GM13977 (cell line): ENCODE measurements at regions not wholly inside any gene's neighbourhood (a gene's known extent, or its start where the extent isn't known, plus 50 kb on each side); places are given as distances from the start of the nearest gene placed in this dataset.

Experiments used
- DNase-seq: peaks from one replicate; pipeline ENCODE4 v3.0.0; 2012; ENCODE audit warnings: low spot score
- CTCF ChIP-seq: IDR thresholded peaks from 2 replicates; pipeline ENCODE4 v1.5.1; 2012; ENCODE audit warnings: mild to moderate bottlenecking, control low read depth; ENCODE audit not compliant: insufficient read depth; ENCODE audit errors: extremely low read depth, missing control alignments
- in situ Hi-C: fragments of 300-500 bp; cut with MboI; formaldehyde crosslinking; loops from one replicate; pipeline ENCODE4 v1.12.0; 2022; ENCODE audit warnings: low sequenced_read_pairs, low pct_unique_long_range_greater_than_20kb, mixed read lengths, inconsistent platforms; ENCODE audit not compliant: unreplicated experiment

GRCh38 chr15:31555022-31555421, 228.4 kb downstream of the KLF13 start:
- no peak for DNase-seq
- in situ Hi-C loops, result no loop called here
- TF ChIP-seq CTCF, result no peak

GRCh38 chr15:31556494-31557150, 230.0 kb downstream of the KLF13 start:
- no peak for DNase-seq
- TF ChIP-seq CTCF, result no peak
- in situ Hi-C loops, result no loop called here

DNA sequence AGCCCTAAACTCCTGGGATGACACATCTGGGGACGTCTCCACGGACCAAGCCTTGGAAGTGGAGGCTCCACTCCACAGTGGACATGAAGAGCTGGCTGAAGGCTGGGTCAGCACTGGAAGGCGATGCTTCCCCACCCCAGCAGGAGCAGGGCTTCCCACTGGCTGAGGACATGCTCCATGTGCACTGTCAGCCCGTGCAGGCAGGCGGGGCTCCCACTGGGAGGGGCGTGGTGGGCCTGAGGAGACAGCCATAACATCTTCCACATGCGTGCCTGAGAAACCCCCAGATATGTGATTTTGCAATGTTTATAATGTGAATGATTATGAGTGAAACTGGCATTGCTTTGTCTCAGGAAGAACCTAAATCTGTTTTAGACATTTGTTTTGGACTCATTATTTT, 231.3 kb downstream of the KLF13 start:
- no peak for DNase-seq
- TF ChIP-seq CTCF, result no peak
- in situ Hi-C loops, result no loop called here

DNA sequence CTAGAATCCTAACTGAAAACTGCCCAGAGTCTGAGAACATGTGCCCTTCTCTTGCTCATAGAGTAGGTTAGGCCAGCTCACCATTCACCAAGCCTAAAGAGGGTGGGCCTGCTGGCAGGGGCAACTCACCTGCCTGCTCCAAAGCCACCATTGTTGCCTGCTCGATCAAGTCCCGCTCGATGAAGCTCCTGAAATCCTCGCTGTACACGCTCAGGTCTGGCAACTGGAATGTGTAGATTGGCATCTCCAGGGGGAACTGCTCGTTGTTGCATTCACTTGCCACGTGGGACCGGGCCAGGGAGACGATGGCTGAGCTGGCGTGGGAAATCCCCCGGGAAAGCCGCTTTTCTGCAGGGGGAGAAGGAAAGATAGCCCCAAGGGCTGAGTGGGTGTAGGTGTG, 232.2 kb downstream of the KLF13 start:
- TF ChIP-seq CTCF, result no peak
- DNase-seq, result no peak
- in situ Hi-C loops, result no loop called here

DNA sequence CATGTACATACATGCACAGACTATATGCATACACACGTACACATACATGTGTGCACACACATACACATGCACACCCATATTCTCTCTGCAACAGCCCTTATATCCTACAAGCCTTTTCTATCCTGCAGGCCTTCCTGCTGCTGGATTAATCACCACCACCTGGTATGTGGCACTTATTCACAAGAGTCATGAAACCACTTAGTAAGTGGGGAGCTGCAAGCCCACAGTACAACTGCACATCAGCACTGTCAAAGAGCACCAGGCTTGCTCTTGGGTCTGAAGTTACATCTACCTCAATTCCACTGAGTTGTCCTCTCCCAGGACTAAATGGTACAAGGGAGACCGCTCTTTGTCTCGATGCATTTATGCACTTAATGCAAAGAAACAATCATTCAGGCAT, 233.2 kb downstream of the KLF13 start:
- no peak for DNase-seq
- in situ Hi-C loops, result no loop called here
- no peak for TF ChIP-seq CTCF

DNA sequence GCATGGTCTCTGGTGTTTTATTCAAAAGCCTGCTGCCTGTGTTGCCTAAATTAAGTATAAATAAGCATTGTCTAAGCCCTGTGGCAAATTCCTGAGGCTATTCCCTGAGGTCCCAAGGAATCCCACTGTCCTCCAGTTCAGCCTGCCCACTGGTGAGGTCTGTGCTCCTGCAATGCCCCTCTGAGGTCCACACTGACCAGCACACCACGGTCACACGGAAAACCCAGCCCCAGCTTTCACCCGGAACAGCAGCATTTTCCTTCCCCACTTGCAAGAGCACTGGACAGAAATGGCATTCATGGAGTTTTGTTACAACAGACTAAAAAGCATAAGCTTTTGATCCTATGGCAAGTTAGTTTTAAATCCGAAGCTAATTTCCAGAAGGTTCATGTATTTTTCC, 234.0 kb downstream of the KLF13 start:
- in situ Hi-C loops, result no loop called here
- no peak for TF ChIP-seq CTCF

More for the DNA sequence above, 234.0 kb downstream of the KLF13 start:
- no peak for DNase-seq
